Fibroblast of pulmonary artery (primary cell): ENCODE measurements at regions not wholly inside any gene's neighbourhood (a gene's known extent, or its start where the extent isn't known, plus 50 kb on each side); places are given as distances from the start of the nearest gene placed in this dataset.
A peak's percentile ranks its signal among the peaks of the same experiment; 100 is the strongest.

Experiments
- DNase-seq: peaks from one replicate; pipeline ENCODE4 v3.0.0-alpha.2; 2010; ENCODE audit warnings: low read depth
- H3K4me3 ChIP-seq: replicated peaks from 2 replicates; pipeline ENCODE4 v1.5.1; 2011; ENCODE audit warnings: low read depth, mild to moderate bottlenecking, control low read depth, low read length, moderate library complexity
- CTCF ChIP-seq: IDR thresholded peaks from 2 replicates; pipeline ENCODE4 v1.5.1; 2011; ENCODE audit warnings: mild to moderate bottlenecking, control low read depth, low read length, inconsistent platforms; ENCODE audit errors: missing control alignments

GRCh38 chr5:61215996-61216395 is 53.7 kb upstream of the SMIM15 start:
- TF ChIP-seq CTCF = no peak
- H3K4me3 ChIP-seq = no peak overlapping the region
- DNase-seq = peak; percentile 21

- H3K4me3 ChIP-seq = no peak overlapping the region
- TF ChIP-seq CTCF = no peak
These were observed 54.5 kb upstream of the SMIM15 start for GRCh38 chr5:61216741-61217140.

GRCh38 chr5:61217214-61217613 is 54.9 kb upstream of the SMIM15 start:
- no peak for TF ChIP-seq CTCF
- DNase-seq = no peak
- no peak overlapping the region for H3K4me3 ChIP-seq

More at GRCh38 chr5:61216741-61217140, 54.5 kb upstream of the SMIM15 start:
- no peak for DNase-seq

GRCh38 chr5:61228229-61228628 is 66.0 kb upstream of the SMIM15 start:
- DNase-seq = no peak
- no peak for TF ChIP-seq CTCF
- H3K4me3 ChIP-seq = no peak overlapping the region

GRCh38 chr5:61228691-61229280 is 66.5 kb upstream of the SMIM15 start:
- DNase-seq = no peak
- no peak for TF ChIP-seq CTCF
- H3K4me3 ChIP-seq = no peak overlapping the region

- H3K4me3 ChIP-seq = no peak overlapping the region
- TF ChIP-seq CTCF = no peak
- no peak for DNase-seq
These were observed 67.1 kb upstream of the SMIM15 start for GRCh38 chr5:61229416-61229815.

GRCh38 chr5:61230492-61230891 is 68.2 kb upstream of the SMIM15 start:
- H3K4me3 ChIP-seq = no peak overlapping the region
- TF ChIP-seq CTCF = no peak
- no peak for DNase-seq
